Adipocyte (in vitro differentiated cells): ENCODE measurements at regions not wholly inside any gene's neighbourhood (a gene's known extent, or its start where the extent isn't known, plus 50 kb on each side); places are given as distances from the start of the nearest gene placed in this dataset.
A peak's percentile ranks its signal among the peaks of the same experiment; 100 is the strongest.

ENCODE experiments used
- DNase-seq: peaks from one replicate; pipeline ENCODE4 v3.0.0-alpha.2; 2015; ENCODE audit warnings: low read depth
- H3K27me3 ChIP-seq: replicated peaks from 2 replicates; pipeline ENCODE4 v1.7.0; 2013; ENCODE audit warnings: mild to moderate bottlenecking, low read length, moderate library complexity; ENCODE audit not compliant: control insufficient read depth, insufficient read depth
- H3K36me3 ChIP-seq: 2 replicates; pipeline ENCODE4 v1.7.0; 2013; ENCODE audit warnings: low read length, mild to moderate bottlenecking, moderate library complexity; ENCODE audit not compliant: control insufficient read depth, insufficient read depth, severe bottlenecking
- H3K4me1 ChIP-seq: 2 replicates; pipeline ENCODE4 v1.7.0; 2013; ENCODE audit warnings: mild to moderate bottlenecking, low read length, moderate library complexity; ENCODE audit not compliant: control insufficient read depth, insufficient read depth
- H3K4me3 ChIP-seq: 2 replicates; pipeline ENCODE4 v1.7.0; 2013; ENCODE audit warnings: mild to moderate bottlenecking, low read length, moderate library complexity
- H3K9ac ChIP-seq: 2 replicates; pipeline ENCODE4 v1.7.0; 2013; ENCODE audit warnings: mild to moderate bottlenecking, low read length, moderate library complexity
- H3K9me3 ChIP-seq: 2 replicates; pipeline ENCODE4 v1.7.0; 2013; ENCODE audit warnings: mild to moderate bottlenecking, low read length, moderate library complexity; ENCODE audit not compliant: control insufficient read depth

- no peak overlapping the region for H3K9ac ChIP-seq
- DNase-seq: no peak
- H3K4me3 ChIP-seq: no peak overlapping the region
- no peaks in the 10 kb centered on the region for H3K36me3 ChIP-seq
- H3K9me3 ChIP-seq: peaks cover 5% of the 10 kb centered on the region
- H3K4me1 ChIP-seq: peaks cover 33% of the 10 kb centered on the region
- H3K27me3 ChIP-seq: no peaks in the 10 kb centered on the region
These were observed 155.8 kb downstream of the NTMT2 start for GRCh38 chr1:170301596-170301995.

GRCh38 chr1:170303034-170303433 is 157.3 kb downstream of the NTMT2 start:
- Histone ChIP-seq H3K9ac (no peak overlapping the region), H3K4me1 (peaks cover 46% of the 10 kb centered on the region), H3K27me3 (no peaks in the 10 kb centered on the region), H3K4me3 (no peak overlapping the region), H3K9me3 (no peaks in the 10 kb centered on the region), H3K36me3 (no peaks in the 10 kb centered on the region)
- DNase-seq: peak; percentile 36

- H3K9me3 ChIP-seq: no peaks in the 10 kb centered on the region
- no peaks in the 10 kb centered on the region for H3K27me3 ChIP-seq
- H3K9ac ChIP-seq: peak overlapping the region; percentile 67
- no peak for DNase-seq
- H3K4me3 ChIP-seq: peak overlapping the region; percentile 51
- H3K36me3 ChIP-seq: no peaks in the 10 kb centered on the region
- peaks cover 71% of the 10 kb centered on the region for H3K4me1 ChIP-seq
These were observed 160.2 kb downstream of the NTMT2 start for GRCh38 chr1:170305777-170306512.

GRCh38 chr1:170306513-170306910 is 160.8 kb downstream of the NTMT2 start:
- H3K4me3 ChIP-seq: peak overlapping the region; percentile 51
- peaks cover 76% of the 10 kb centered on the region for H3K4me1 ChIP-seq
- no peaks in the 10 kb centered on the region for H3K27me3 ChIP-seq
- DNase-seq: no peak
- no peaks in the 10 kb centered on the region for H3K36me3 ChIP-seq
- H3K9ac ChIP-seq: peak overlapping the region; percentile 67
- no peaks in the 10 kb centered on the region for H3K9me3 ChIP-seq

GRCh38 chr1:170306948-170307347 is 161.2 kb downstream of the NTMT2 start:
- Histone ChIP-seq H3K4me1 (peaks cover 78% of the 10 kb centered on the region), H3K4me3 (no peak overlapping the region), H3K9me3 (no peaks in the 10 kb centered on the region), H3K36me3 (no peaks in the 10 kb centered on the region), H3K9ac (peak overlapping the region; percentile 67), H3K27me3 (no peaks in the 10 kb centered on the region)
- no peak for DNase-seq

GRCh38 chr1:170307426-170307825 is 161.7 kb downstream of the NTMT2 start:
- no peaks in the 10 kb centered on the region for H3K9me3 ChIP-seq

GRCh38 chr1:170309389-170310013 is 163.7 kb downstream of the NTMT2 start:
- Histone ChIP-seq H3K4me3 (peak overlapping the region; percentile 59), H3K9me3 (no peaks in the 10 kb centered on the region), H3K9ac (peak overlapping the region; percentile 84), H3K36me3 (no peaks in the 10 kb centered on the region), H3K4me1 (peaks cover 75% of the 10 kb centered on the region), H3K27me3 (no peaks in the 10 kb centered on the region)
- DNase-seq: peak; percentile 86

More at GRCh38 chr1:170307426-170307825, 161.7 kb downstream of the NTMT2 start:
- H3K4me1 ChIP-seq: peaks cover 74% of the 10 kb centered on the region
- H3K4me3 ChIP-seq: no peak overlapping the region
- DNase-seq: no peak
- peak overlapping the region; percentile 67 for H3K9ac ChIP-seq
- H3K36me3 ChIP-seq: no peaks in the 10 kb centered on the region
- H3K27me3 ChIP-seq: no peaks in the 10 kb centered on the region

GRCh38 chr1:170310014-170310405 is 164.3 kb downstream of the NTMT2 start:
- no peaks in the 10 kb centered on the region for H3K27me3 ChIP-seq
- no peaks in the 10 kb centered on the region for H3K36me3 ChIP-seq
- no peaks in the 10 kb centered on the region for H3K9me3 ChIP-seq
- no peak for DNase-seq
- peak overlapping the region; percentile 84 for H3K9ac ChIP-seq
- H3K4me1 ChIP-seq: peaks cover 75% of the 10 kb centered on the region
- H3K4me3 ChIP-seq: peak overlapping the region; percentile 59

- Histone ChIP-seq H3K4me1 (peaks cover 70% of the 10 kb centered on the region), H3K9me3 (no peaks in the 10 kb centered on the region)
These were observed 165.2 kb downstream of the NTMT2 start for GRCh38 chr1:170310951-170311350.

GRCh38 chr1:170313306-170313705 is 167.5 kb downstream of the NTMT2 start:
- no peaks in the 10 kb centered on the region for H3K9me3 ChIP-seq
- DNase-seq: no peak
- no peaks in the 10 kb centered on the region for H3K36me3 ChIP-seq
- peaks cover 52% of the 10 kb centered on the region for H3K4me1 ChIP-seq
- no peak overlapping the region for H3K9ac ChIP-seq
- no peaks in the 10 kb centered on the region for H3K27me3 ChIP-seq
- no peak overlapping the region for H3K4me3 ChIP-seq

More at GRCh38 chr1:170310951-170311350, 165.2 kb downstream of the NTMT2 start:
- H3K9ac ChIP-seq: peak overlapping the region; percentile 84
- H3K4me3 ChIP-seq: no peak overlapping the region
- no peaks in the 10 kb centered on the region for H3K36me3 ChIP-seq
- no peak for DNase-seq
- no peaks in the 10 kb centered on the region for H3K27me3 ChIP-seq

GRCh38 chr1:170316270-170316669 is 170.5 kb downstream of the NTMT2 start:
- Histone ChIP-seq H3K36me3 (no peaks in the 10 kb centered on the region), H3K4me1 (peaks cover 28% of the 10 kb centered on the region), H3K9me3 (no peaks in the 10 kb centered on the region), H3K27me3 (no peaks in the 10 kb centered on the region), H3K4me3 (no peak overlapping the region), H3K9ac (no peak overlapping the region)
- no peak for DNase-seq
